ENCODE measurements at regions not wholly inside any gene's neighbourhood (a gene's known extent, or its start where the extent isn't known, plus 50 kb on each side); places are given as distances from the start of the nearest gene placed in this dataset.
"Not testable (repeated sequence)": the region's sequence is repeated elsewhere in the genome, so short reads cannot be mapped to it uniquely, and the experiment has no call there.

DNA sequence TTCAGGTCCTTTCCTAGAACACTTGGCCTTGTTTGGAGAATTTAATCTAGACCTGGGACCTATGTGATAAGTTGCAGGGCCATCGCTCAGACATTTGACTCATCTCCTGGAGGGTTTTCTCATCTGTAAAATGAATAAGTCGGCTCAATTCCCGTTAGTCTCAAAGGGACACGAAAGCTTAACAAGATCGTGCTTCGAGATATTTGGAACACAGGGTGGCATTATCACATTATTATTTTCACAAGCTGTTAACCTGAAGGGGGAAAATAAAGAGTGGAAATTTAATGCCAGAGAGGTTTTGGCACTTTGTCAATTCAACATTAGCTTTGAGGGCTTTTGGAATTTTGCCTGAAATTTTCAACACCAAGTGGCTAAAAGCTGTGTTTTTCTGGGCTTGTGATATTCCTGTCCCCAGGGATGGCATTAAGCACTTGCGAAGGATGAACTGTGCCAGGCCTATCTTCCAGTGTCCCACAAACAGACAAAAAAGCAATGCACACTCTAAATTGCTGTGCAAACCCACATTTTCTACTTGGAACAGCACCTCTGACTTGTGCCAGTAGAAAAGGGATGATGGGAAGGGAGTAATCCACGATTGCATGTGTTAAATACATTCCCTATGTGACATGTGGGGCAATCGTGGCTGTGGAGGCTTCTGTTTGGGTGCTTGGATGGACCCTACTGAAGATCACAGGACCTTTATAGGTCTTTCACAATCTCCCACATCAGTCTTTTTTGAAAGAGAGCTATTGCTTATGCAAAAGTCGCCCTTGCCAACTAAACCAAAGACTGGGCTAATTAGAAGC, 478.7 kb downstream of the MFSD1 start:
- no peak for DNase-seq

DNA sequence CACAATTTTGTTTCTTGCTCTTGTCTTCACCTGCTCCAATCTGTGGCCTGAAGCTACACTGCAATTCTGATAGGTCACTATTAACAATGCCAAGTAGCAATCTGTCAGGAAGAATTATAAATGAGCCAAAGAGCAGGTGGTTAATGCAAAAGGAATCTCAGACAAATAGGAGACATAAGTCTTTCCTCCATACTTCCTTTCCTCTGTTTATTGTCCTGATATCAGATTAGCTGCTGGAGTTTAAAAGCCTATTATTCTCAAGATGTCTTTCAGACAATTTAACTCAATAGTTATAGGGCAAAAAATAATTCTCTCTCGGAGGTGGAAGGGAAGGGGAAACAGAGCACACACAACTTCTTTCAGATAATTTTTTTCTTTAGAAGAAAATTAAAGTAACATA, 491.6 kb downstream of the MFSD1 start:
- no peak for DNase-seq

DNA sequence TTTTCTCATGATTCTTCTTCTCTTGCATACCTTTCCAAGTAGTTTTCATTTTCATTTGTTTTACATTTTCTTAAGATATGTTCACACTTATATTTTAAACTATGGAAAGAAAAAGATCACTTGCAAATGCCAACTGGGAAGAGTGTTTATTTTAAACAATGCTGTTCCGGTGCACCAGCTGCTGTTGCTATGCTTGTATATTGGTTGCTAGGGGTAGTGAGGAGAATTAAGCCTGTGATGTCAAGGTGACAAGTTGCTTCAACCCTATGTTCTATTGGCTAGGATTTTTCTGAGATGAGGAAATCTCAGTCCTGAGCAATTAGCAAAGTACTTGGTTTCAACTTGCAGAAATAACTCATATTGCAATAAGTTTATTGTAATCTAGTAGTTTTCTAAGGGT, 500.1 kb downstream of the MFSD1 start:
- DNase-seq = no peak

DNA sequence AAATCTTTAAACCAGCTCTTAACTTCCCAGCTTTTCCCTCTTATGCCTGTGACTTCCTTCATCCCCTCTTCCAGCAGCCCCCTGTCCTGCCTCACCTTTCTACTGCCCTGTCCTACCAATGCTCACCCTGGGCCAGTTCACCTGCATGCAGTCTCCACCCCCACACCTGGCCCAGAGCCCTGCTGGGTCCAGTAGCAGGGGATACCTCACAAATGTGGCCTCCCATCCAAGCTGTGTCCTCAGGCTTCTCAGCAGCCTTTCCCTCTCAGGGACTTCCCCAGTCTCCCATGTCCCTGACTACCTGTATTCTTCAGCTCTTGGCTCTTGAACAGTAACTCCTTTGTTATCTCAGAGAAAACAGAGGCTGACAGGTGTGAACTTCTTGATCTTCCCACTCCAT, 503.2 kb downstream of the MFSD1 start:
- DNase-seq = no peak

DNA sequence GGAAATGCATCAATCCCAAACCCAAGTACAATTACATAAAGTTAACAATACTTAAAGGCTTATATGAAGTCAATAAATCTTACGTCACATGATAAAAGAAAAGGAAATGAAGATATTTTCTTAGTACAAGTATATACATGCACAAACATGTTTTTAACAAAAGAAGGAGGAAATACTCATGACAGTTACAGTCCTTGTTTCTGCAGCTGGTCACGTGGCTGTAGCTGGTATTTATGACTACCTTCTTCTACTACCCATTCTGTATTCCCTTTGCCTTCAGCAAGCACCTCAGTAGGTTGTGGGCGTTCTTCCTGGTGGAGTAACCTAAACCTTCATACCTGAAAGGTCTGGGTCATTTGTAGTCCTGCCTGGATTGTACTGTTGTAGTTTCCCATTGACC, 514.9 kb downstream of the MFSD1 start:
- not testable (repeated sequence) for DNase-seq

DNA sequence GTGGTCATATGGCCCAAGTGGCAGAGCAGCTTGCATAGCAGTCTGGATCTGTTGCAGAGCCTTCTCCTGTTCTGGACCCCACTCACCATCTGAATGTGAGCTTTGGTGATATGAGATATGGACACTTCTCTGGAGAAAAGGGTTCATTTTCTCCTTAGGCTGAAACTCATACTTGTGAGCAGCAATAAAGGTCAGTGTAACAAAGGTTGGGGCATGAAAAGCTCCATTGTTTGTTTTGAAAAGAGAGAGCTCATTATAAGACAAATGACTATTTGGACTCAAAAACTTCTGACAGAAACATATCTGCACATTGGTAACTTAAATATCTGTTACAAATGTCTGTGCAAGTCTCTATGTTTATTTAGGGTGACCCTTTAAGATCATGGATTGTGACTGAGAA, 517.3 kb downstream of the MFSD1 start:
- DNase-seq = peak; percentile 1

DNA sequence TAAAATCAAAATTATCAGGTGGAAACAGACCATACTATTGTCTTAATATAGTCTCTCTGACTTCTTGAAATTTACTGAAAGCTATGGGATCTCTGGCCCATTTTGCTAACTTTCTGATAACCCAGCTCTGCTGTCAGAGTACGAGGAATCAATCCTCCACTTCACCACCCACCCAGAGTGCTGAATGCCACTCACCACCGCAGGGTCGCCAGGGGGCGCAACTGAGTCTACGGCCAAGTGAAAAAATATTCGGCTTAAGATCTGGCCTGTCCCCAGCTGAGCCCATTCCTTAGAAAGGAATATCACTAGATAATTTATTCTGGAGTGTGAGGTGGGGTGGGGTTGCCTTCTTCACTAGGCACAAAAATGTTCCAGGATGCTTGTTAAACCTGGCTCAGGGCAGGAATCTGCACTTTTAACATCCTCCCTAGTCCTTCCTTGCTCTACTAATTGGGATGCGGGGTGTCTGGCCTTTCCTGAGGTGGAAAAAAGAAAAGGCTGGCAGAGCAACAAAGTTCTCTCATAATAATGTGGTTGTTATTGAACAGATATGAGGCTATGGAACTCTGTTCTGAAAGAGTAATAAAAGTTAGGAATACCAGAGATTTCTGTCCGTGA, 520.6 kb downstream of the MFSD1 start:
- DNase-seq = peak; percentile 32

DNA sequence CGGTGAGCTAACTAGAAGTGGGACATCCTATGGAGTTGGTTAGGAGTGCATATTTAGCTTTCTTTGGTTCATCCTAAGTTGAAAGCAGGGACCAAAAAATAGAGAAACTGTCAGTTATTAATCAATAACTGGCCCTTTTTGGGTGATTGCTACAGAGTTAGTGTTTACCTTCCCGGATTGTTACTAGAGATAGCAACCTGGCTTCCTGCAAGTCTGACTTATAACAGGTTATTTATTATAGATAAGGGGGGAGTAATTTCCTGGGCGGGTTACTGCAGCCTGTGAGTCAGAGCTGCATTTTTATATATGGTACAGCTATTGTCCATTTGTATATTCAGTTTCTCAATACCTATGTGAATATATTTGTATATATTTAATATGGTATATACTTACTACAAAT, 522.0 kb downstream of the MFSD1 start:
- no peak for DNase-seq

DNA sequence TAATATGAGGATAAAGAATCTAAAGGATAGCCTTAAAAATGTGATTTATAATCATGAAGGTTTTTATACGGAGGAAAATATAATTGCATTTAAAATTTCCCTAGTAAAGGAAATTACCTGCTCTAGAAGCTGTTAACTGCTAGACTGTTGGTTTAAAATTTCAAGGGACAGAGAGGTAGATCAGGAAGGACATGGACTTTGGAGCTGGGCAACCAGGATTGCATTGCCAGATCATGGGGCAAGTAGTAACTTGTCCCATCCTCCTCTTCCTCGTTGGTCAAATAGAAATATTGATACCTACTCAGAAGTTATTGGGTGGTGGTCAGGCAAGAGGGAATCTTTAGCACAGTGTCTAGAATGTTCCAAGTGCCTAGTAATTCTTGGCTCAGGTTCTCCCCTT, 525.1 kb downstream of the MFSD1 start:
- no peak for DNase-seq

DNA sequence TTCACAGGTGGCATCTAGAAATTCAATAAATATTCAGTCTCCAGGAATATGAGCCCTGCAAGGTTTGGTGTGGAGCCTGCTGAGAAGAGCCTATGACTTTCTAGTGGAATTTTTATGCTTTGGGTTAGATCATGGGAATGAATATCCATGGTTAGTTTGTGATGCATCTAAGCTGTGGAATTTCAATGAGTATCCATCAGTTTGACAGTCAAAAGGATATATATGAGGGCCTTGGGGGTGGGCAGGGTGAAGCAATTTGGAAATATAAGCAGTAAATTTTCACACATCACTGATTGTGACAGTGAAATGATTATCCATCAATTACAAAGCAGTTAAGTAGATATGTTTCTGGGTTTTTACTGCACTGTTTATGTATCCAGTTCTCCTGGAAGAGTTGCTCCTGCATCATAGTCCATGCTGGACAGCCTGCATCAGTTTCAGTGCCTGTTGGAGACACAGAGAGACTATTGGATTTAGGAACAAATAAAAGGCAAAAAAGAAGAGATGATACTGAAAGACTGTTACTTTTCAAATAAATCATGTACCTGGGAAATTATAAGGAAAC, 530.8 kb downstream of the MFSD1 start:
- no peak for DNase-seq

DNA sequence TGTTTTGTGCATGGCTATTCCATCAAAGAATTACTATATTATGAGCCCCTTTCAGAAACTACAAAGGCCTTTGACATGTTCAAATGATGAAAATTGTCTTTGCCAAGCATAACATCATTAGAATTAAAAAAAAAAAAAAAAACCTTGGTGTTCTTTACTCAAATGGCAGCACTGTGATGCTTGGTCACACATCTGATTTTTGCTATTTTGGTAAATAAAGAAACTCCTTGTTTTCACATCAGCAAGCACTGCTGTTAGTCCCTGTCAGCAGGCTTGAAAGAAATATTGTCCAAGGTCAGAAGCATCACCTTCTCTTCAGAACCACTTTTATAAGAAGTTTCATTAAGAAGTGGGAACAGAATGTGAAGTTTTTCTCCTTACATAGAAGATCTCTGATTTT, 537.3 kb downstream of the MFSD1 start:
- DNase-seq = no peak

DNA sequence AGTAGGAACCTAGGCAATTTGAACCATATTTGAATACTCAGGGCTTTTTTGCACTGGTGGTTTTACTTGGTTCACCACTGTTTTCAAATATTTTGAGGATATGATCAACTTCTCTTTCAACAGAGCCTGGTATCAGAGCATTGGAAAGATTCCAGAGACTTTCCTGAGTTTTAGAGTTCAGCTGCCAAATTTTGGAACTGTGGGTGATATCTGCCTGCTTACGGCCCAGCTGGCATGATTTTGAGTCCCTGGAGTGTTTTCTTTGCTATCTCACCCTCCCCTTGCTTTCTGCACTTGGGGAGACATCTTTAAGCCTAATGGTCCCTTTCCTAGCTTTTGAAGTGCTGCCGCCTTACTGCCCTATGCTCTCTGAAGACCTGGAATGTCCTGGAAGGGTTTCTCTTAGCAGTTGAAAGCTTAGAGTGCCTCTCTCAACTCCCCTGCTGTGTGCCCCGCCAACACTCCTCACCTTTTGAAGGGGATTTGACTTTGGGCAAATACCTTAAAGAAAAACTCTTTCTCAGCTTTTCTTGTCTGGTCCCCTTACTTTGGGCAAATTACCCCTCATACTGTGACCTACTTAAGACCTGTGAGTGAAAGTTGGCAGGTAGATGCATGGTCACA, 539.1 kb downstream of the MFSD1 start:
- DNase-seq = no peak

DNA sequence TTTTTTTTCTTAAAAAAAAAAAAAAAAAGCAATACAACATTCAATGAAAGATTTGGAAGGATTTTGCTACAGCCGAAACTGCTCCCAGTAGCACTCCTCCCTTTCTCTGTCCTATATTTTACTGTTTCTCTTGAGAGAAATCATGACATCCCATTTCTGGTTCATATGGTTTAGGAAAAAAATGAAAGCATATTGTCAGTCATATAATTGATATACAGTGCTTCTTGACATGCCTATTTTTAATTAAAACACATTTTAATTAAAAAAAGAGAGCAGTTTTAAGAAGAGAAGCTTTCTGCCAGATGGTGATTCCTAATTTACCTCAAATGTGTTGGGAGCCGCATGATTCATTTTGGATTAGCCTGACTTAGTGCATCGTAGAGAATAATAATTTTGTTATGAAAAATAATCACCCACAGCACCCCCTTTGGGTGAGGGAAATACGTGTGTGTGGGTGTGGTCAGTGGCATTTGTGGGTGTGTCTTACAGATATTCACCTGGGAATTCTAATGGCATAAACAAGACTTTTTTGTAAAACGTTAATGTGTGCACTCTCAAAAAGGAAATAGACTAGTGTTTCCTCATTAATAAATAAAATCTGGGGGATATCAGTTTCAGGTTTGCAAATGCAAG, 544.5 kb downstream of the MFSD1 start:
- DNase-seq = no peak

DNA sequence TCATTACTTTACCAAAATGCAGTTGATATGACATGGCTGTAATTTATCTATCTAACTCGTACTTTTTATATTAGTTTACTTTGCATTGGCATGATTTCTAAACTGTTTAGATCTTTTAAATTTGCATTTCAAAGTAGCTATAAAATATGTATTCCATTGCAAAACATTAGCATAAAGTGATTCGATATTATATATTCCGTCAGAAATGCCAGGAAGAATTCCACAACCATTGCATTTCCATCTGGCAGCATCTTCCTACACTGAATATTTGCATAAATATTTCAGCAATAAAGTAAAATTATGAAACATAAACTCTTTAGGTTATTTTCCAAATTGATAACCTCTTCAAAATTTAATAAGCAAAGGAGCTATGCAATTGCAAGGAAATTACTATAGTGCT, 546.6 kb downstream of the MFSD1 start:
- no peak for DNase-seq

DNA sequence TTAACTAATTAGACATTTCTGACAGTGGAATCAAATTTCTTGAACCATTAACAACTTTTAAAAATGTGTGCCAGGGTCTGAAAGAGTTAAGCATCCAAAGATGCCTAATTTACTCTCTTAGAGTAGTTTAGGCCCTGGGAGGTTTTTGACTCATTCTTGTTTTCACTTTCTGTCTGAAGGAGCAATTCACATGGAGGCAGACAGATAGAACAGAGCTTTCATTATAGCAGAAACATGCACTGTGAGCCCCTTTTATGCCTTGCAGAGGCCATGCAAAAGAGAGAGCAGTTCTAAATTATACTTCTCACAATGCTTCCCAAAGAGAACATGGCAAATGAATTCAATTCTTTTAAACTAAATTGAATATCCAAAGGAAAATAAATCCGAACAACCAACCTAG, 554.8 kb downstream of the MFSD1 start:
- peak; percentile 48 for DNase-seq

DNA sequence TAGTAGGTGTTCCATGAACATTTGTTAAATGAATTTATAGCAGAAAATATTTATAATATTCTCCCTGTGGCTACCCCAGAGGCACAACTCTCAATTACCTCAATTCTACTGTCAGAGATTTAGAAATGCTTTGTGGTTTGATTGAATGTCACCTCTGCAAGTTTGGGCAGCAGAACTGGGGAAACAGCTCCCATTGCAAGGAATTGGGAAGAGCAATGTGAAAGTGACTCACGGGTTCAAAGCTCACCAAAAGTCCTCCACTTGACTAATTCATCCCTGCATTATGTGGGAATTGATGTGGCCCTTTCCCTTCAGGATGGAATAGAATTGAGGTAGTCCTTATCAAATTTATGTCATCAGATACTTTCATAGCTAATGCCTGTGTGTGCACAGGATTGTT, 562.7 kb downstream of the MFSD1 start:
- DNase-seq = no peak

DNA sequence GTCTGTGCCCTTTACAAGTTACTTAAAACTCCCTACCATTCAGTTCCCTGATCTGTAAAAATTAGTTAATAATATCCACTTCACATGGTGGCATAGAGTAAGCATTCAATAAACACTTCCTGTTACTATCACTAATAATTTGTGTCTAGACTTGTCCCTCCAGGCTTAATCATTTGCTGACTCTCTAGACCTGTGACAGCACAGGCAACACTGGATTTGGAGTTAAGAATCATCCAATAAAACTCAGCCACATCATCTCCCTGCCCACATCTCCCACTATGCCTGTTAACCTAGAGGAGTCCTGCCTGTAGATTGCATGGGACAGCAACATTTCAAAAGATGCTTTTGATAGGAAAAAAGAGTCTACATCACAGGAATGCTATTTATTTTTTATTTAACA, 564.6 kb downstream of the MFSD1 start:
- DNase-seq = no peak

DNA sequence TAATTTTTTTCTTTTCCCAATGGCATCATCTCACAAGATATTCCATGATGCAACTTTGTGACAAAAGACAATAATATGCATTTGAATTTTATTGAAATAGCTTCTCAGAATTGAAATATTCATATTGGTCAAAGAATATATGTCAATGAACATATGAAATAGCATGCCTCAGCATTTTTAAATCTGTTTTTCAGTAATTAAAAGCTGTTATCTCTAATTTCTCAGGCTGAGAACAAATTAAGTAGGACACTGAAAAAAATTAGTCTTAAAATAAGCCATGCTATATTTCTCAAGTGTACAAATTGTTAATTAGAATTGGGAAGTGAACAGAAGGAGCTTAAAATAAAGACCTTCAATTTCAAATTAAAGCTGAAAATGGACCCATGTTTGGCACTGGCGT, 570.1 kb downstream of the MFSD1 start:
- DNase-seq = no peak

DNA sequence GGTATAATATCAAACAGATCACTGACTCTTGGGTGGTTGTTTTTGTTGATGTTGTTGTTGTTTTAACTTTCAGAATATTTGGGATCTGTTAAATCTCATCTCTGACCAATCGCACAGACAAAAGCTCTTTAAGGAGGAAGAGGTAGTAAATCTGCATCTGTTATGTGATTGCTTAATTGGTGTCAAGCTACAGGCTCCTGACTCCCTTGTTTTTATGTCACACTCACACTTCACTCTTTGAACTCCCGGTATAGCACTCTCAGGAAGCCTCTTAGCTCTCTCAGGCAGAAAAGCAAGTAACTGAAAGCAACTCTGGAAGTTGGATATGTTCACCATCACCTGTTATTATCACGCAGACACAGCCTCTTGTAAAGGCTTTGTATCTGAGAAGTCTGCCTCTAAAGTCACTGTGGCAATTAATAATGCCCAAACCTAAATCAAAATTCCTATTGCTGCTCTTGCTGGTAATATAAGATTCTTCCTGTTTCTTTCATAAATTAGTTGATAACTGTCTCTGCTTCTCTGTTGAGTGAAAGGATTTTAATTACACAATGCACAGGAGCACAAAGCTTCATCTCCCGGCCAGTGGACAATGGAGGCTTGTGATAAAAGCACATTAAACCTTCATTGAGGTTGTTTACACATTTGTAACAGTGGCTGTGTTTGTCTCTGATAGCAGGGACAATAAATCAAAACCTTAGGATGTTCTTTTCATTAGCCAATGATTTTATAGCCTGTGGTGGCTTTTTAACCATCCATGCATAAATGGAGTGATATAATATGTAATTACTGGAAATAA, 576.7 kb downstream of the MFSD1 start:
- DNase-seq = no peak

DNA sequence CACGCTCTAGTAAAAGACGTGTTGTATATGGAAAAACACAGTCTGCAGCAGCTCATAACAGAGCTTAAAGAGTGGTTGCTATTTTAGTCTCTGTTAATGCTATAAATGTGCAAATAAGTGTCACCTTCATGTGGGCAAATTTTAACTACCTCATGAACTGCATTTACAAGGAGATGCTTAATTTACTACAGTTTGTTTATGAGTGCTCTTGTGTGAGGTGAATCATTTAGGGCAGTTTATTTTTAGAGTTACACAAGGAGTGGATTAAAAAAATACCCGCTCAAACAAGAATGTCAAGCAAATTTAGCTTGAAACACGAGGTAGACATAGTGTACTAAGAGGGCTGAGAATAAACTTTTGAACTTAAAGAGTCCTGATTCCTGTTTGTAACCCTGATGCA, 579.0 kb downstream of the MFSD1 start:
- DNase-seq = no peak

DNA sequence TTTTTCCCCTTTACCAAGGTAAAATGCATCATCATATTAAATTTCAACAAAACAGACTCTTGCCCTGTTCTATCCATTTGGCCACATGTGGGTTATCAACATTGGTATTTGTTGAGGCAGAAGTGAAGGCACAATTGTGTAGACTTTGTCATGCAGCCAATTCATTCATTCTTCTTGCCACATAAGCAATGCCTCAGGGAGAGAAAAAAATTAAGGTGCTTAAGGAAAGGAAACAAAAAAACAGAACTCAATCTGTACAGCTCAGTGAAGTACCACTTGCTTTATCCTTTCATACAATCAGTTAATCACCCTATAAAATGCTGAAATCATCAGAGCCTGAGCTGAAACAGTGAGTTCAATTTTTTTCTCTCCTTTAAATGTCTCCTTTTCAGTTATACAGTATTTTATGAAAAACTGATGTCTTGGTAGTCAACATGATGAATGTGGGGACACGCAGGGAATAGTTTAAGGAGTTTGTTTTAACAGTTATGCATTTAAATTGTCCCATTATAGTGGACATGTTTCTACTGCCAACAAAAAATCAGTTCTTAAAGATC, 588.9 kb downstream of the MFSD1 start:
- no peak for DNase-seq

DNA sequence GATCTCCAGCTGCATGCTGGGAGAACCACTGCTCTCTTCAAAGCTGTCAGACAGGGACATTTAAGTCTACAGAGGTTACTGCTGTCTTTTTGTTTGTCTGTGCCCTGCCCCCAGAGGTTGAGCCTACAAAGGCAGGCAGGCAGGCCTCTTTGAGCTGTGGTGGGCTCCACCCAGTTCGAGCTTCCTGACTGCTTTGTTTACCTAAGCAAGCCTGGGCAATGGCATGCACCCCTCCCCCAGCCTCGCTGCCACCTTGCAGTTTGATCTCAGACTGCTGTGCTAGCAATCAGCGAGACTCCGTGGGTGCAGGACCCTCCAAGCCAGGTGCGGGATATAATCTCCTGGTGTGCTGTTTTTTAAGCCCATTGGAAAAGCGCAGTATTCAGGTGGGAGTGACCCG, 591.0 kb upstream of the IL12A start:
- DNase-seq = not testable (repeated sequence)

Data from midbrain (tissue), 1 donor.